Prostate gland (tissue), 2 donors: ENCODE measurements at regions not wholly inside any gene's neighbourhood (a gene's known extent, or its start where the extent isn't known, plus 50 kb on each side); places are given as distances from the start of the nearest gene placed in this dataset.

Experiments
- DNase-seq: peaks from one replicate; pipeline ENCODE4 v3.0.0-alpha.2; 2019; ENCODE audit warnings: low spot score
- H3K27ac ChIP-seq, 2 donors: fragments of 200-600 bp; sonication (generic); 2 replicates each; pipeline ENCODE4 v1.5.1; 2017 to 2019
- H3K27me3 ChIP-seq: fragments of 200-600 bp; sonication (generic); replicated peaks from 2 replicates; pipeline ENCODE4 v1.5.1; 2019; ENCODE audit not compliant: insufficient read depth
- H3K36me3 ChIP-seq, 2 donors: fragments of 200-600 bp; sonication (generic); 1 replicate in 1 of 2; 2 replicates in 1 of 2; pipeline versions ENCODE4 v1.5.1 to v1.8.1; 2017 to 2019
- H3K4me1 ChIP-seq: fragments of 200-600 bp; sonication (generic); replicated peaks from 2 replicates; pipeline ENCODE4 v1.5.1; 2019
- H3K4me3 ChIP-seq, 2 donors: fragments of 200-600 bp; sonication (generic); 2 replicates each; pipeline ENCODE4 v1.5.1; 2017 to 2019
- H3K9me3 ChIP-seq: fragments of 200-600 bp; sonication (generic); 2 replicates; pipeline ENCODE4 v1.5.1; 2017
- POLR2A ChIP-seq: fragments of 450-650 bp; IDR thresholded peaks from one replicate; pipeline ENCODE4 v1.6.1; 2016; ENCODE audit warnings: antibody characterized with exemption, mild to moderate bottlenecking
- POLR2AphosphoS5 ChIP-seq: sonication (generic); formaldehyde crosslinking; IDR thresholded peaks from one replicate; pipeline ENCODE4 v1.6.1; 2017; ENCODE audit warnings: antibody characterized with exemption
- WGBS: methylation state at CpG from one replicate; pipeline ENCODE4 v1.1.5; 2018; 5-methylcytosine and 5-hydroxymethylcytosine counted together
- intact Hi-C: fragments of 100-400 bp; cut with DNase I; formaldehyde crosslinking; loops from one replicate; pipeline ENCODE4 v1.14.2; 2022
- TF ChIP-seq, protein P1 (sequence below), 4 experiments: fragments of 200-600 bp in 2 of 4; fragments of 450-650 bp in 2 of 4; sonication (generic) in 2 of 4; IDR thresholded peaks; 1 replicate in 3 of 4; 2 replicates in 1 of 4; pipeline ENCODE4 v1.5.1; 2016 to 2019; ENCODE audit warnings: antibody characterized with exemption in 4 of 4, mild to moderate bottlenecking in 2 of 4, moderate library complexity in 2 of 4

- intact Hi-C loops, result no loop called here
- 50% methylated on average over 1 of the region's 1 CpG for WGBS
These were observed 847.8 kb downstream of the RPS29 start for GRCh38 chr14:48738186-48738925.

GRCh38 chr14:48735607-48736006 is 850.6 kb downstream of the RPS29 start:
- Histone ChIP-seq H3K27me3 (no peaks in the 10 kb centered on the region), H3K27ac (no peak overlapping the region), H3K4me3 (no peak overlapping the region), H3K4me1 (no peaks in the 10 kb centered on the region), H3K9me3 (no peaks in the 10 kb centered on the region), H3K36me3 (no peaks in the 10 kb centered on the region)
- DNase-seq, result no peak
- no peak for TF ChIP-seq POLR2A
- TF ChIP-seq POLR2AphosphoS5, result no peak
- 89% methylated on average over 3 of the region's 3 CpGs for WGBS
- intact Hi-C loops, result no loop called here

More at GRCh38 chr14:48738186-48738925, 847.8 kb downstream of the RPS29 start:
- H3K27me3 ChIP-seq, result no peaks in the 10 kb centered on the region
- H3K4me1 ChIP-seq, result no peaks in the 10 kb centered on the region
- no peak for DNase-seq
- TF ChIP-seq POLR2A, result no peak
- TF ChIP-seq, protein P1, sequence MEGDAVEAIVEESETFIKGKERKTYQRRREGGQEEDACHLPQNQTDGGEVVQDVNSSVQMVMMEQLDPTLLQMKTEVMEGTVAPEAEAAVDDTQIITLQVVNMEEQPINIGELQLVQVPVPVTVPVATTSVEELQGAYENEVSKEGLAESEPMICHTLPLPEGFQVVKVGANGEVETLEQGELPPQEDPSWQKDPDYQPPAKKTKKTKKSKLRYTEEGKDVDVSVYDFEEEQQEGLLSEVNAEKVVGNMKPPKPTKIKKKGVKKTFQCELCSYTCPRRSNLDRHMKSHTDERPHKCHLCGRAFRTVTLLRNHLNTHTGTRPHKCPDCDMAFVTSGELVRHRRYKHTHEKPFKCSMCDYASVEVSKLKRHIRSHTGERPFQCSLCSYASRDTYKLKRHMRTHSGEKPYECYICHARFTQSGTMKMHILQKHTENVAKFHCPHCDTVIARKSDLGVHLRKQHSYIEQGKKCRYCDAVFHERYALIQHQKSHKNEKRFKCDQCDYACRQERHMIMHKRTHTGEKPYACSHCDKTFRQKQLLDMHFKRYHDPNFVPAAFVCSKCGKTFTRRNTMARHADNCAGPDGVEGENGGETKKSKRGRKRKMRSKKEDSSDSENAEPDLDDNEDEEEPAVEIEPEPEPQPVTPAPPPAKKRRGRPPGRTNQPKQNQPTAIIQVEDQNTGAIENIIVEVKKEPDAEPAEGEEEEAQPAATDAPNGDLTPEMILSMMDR (IDR thresholded peaks at IDR 0.05), result no peak
- TF ChIP-seq POLR2AphosphoS5, result no peak
- H3K4me3 ChIP-seq, result no peak overlapping the region
- H3K9me3 ChIP-seq, result no peaks in the 10 kb centered on the region
- H3K27ac ChIP-seq, result no peak overlapping the region
- H3K36me3 ChIP-seq, result no peaks in the 10 kb centered on the region

DNA sequence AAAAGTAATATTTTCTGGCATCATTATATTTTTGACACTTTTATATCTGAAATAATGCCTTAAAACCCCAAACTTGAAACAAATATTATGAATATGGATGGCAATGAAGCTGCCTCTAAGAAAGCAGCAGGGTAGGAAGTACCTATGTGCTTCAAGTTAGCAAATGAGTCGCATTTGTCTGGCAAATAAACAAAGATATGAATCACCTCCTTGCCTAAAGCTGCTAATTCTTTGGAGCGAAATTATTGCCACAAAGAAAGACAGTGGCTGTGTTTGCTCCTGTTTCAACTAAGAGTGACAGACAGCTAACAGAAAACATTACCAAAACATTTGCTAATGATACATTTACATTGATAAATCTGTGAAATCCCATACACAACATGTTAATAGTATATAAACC is 854.9 kb downstream of the RPS29 start:
- no peaks in the 10 kb centered on the region for H3K27me3 ChIP-seq
- H3K9me3 ChIP-seq, result no peaks in the 10 kb centered on the region
- H3K27ac ChIP-seq, result no peak overlapping the region
- DNase-seq, result no peak
- intact Hi-C loops, result no loop called here
- no peak overlapping the region for H3K4me3 ChIP-seq
- WGBS, result 42% methylated on average over 2 of the region's 2 CpGs
- TF ChIP-seq POLR2AphosphoS5 (no peak), POLR2A (no peak)
- TF ChIP-seq, protein P1 (IDR thresholded peaks at IDR 0.05), result no peak
- no peaks in the 10 kb centered on the region for H3K4me1 ChIP-seq
- no peaks in the 10 kb centered on the region for H3K36me3 ChIP-seq

GRCh38 chr14:48726080-48726642 is 860.0 kb downstream of the RPS29 start:
- no peak for DNase-seq
- Histone ChIP-seq H3K4me1 (no peaks in the 10 kb centered on the region), H3K27me3 (no peaks in the 10 kb centered on the region), H3K9me3 (no peaks in the 10 kb centered on the region), H3K27ac (no peak overlapping the region), H3K4me3 (no peak overlapping the region), H3K36me3 (no peaks in the 10 kb centered on the region)
- intact Hi-C loops, result no loop called here
- WGBS, result 86% methylated on average over 6 of the region's 6 CpGs
- TF ChIP-seq POLR2AphosphoS5 (no peak), POLR2A (no peak)
- TF ChIP-seq, protein P1 (IDR thresholded peaks at IDR 0.05), result no peak

DNA sequence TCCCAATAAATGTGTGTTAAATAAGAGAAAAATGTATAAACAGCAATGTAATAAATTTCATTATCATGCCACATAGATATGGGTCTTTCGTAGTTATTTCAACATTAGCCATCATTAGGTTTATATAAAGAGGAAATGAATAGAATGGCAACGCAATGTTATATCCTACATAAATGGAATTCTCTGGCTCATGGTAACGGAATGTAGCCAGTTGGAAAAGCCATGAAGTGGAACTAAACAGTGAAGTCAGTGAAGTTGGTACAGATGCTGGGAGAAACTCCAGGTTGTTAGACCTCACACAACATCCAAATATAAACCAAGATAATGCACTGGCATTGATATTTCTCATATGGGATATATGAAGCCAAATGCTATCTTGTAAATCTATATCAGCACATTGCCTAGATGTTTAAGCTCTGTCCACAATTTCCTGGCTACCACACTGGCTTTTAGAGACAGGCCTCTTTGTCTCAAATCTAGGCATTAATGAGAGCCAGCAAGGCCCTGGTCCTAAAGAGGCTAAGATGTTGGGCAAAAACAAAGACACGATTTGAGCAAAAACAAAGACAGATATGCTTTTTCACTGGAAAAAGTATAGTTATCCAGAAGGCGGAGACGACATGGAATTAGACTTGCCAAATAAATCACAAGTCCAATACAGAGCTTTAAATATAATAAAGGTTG is 861.0 kb downstream of the RPS29 start:
- Histone ChIP-seq H3K4me3 (no peak overlapping the region), H3K4me1 (no peaks in the 10 kb centered on the region), H3K27me3 (no peaks in the 10 kb centered on the region), H3K27ac (no peak overlapping the region), H3K36me3 (no peaks in the 10 kb centered on the region), H3K9me3 (no peaks in the 10 kb centered on the region)
- TF ChIP-seq POLR2AphosphoS5, result no peak
- TF ChIP-seq, protein P1 (IDR thresholded peaks at IDR 0.05), result no peak
- no peak for TF ChIP-seq POLR2A
- WGBS, result 53% methylated on average over 6 of the region's 6 CpGs
- intact Hi-C loops, result no loop called here
- DNase-seq, result no peak
